ENCODE measurements at regions not wholly inside any gene's neighbourhood (a gene's known extent, or its start where the extent isn't known, plus 50 kb on each side); places are given as distances from the start of the nearest gene placed in this dataset.

DNA sequence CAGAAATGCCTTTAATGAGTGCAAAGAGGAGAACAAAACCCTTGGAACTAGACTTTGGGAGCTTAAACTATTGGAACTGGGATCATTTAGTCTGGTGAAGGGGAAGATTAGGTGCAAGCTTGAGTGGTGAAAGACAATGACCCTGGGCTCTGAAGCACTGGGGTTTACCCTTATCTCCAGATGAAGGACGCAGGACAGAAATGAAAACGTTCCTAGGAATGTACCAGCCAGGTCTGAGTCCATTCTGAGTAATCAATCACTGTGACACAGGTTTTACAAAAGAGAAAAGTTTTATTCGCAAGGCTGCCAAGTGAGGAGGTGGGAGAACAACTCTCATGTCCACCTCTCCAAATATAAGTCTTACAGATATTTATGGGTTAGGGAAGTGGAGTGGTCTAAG lies 249.1 kb downstream of the LRIG3 start:
- no peaks in the 10 kb centered on the region for H4K20me1 ChIP-seq (ENCODE audit: insufficient read depth, low read length)
- H3K18ac ChIP-seq (ENCODE audit: low read depth, low read length), result no peak overlapping the region
- dilution Hi-C loops (cut with HindIII; ENCODE audit: low sequenced_read_pairs, unreplicated experiment), result no loop called here
- no peak overlapping the region for H3K4me3 ChIP-seq (ENCODE audit: insufficient read depth, low read depth, low read length)
- H3K4me2 ChIP-seq (ENCODE audit: low read depth, low read length), result no peak overlapping the region
- ChIA-PET POLR2A (ENCODE audit: unreplicated experiment) (no interaction called here), CTCF (no interaction called here)
- TF ChIP-seq CHD1 (IDR thresholded peaks at IDR 0.05; ENCODE audit: low read depth, low read length), result no peak
- no peaks in the 10 kb centered on the region for H3K4me1 ChIP-seq (ENCODE audit: control insufficient read depth, insufficient read depth, low read length)
- no peak overlapping the region for H4K5ac ChIP-seq (ENCODE audit: low read depth, low read length)
- BruUV-seq (replicated peaks), result no TSS peak
- H3K27ac ChIP-seq (ENCODE audit: insufficient read depth, low read length), result no peak overlapping the region
- no peaks in the 10 kb centered on the region for H3K27me3 ChIP-seq (ENCODE audit: control insufficient read depth, insufficient read depth, low read length)
- H3K36me3 ChIP-seq (ENCODE audit: control insufficient read depth, insufficient read depth, low read length), result no peaks in the 10 kb centered on the region
- no peak overlapping the region for H3K4ac ChIP-seq (ENCODE audit: low read depth, low read length)
- no peak overlapping the region for H4K91ac ChIP-seq (ENCODE audit: insufficient read depth, low read depth, low read length)
- DNase-seq (no peak), ATAC-seq (ENCODE audit: low read depth) (no peak)
- no peak overlapping the region for H3K9ac ChIP-seq (ENCODE audit: low read depth, low read length)
- H2AFZ ChIP-seq (replicated peaks; ENCODE audit: low read length, poor library complexity), result no peak overlapping the region
- H2BK20ac ChIP-seq (ENCODE audit: low read depth, low read length), result no peak overlapping the region
- no peak overlapping the region for H3K14ac ChIP-seq (replicated peaks; ENCODE audit: low read depth, low read length)
- intact Hi-C loops (cut with micrococcal nuclease), result no loop called here
- H4K8ac ChIP-seq (ENCODE audit: low read depth in 2 of 2, low read length in 2 of 2), result no peak overlapping the region
- no peak overlapping the region for H3K56ac ChIP-seq (ENCODE audit: extremely low read depth, insufficient read depth, low read length)
- in situ Hi-C loops (cut with MboI; ENCODE audit: low sequenced_read_pairs), result no loop called here
- no peak overlapping the region for H2AK9ac ChIP-seq (replicated peaks; ENCODE audit: low read depth, low read length, poor library complexity)
- H2BK15ac ChIP-seq (ENCODE audit: low read depth, low read length), result no peak overlapping the region
- no peak overlapping the region for H2BK5ac ChIP-seq (ENCODE audit: low read depth, low read length, poor library complexity, severe bottlenecking)
- no CpG with 5 or more reads among the region's 3 CpGs for WGBS, 2 experiments (ENCODE audit: extremely low coverage in 2 of 2, insufficient read length in 1 of 2)
- H2AK5ac ChIP-seq (ENCODE audit: low read depth, low read length), result no peak overlapping the region
- H3K79me1 ChIP-seq (ENCODE audit: low read depth in 1 of 2, low read length in 2 of 2), result no peaks in the 10 kb centered on the region
- H3K23ac ChIP-seq (ENCODE audit: low read depth, low read length), result no peak overlapping the region
- H3K9me3 ChIP-seq (ENCODE audit: control insufficient read depth, insufficient read depth, low read length), result no peaks in the 10 kb centered on the region
- peaks cover 2% of the 10 kb centered on the region; the same call in 1 of the 2 replicates for H3K9me1 ChIP-seq (ENCODE audit: insufficient read depth, low read length)
- no peak overlapping the region for H2BK120ac ChIP-seq (ENCODE audit: low read depth, low read length)
